Breast epithelium (tissue), 4 donors: ENCODE measurements at regions not wholly inside any gene's neighbourhood (a gene's known extent, or its start where the extent isn't known, plus 50 kb on each side); places are given as distances from the start of the nearest gene placed in this dataset.

Source experiments
- DNase-seq, 2 donors: peaks; one replicate each; pipeline ENCODE4 v3.0.0-alpha.2; 2019; ENCODE audit warnings: low spot score in 2 of 2
- H3K27ac ChIP-seq, 2 donors: fragments of 200-600 bp; sonication (generic) in 1 of 2; one replicate each; pipeline ENCODE4 v1.5.1; 2016 to 2019; ENCODE audit warnings: mild to moderate bottlenecking in 1 of 2
- H3K27me3 ChIP-seq, 2 donors: fragments of 200-600 bp; sonication (generic) in 1 of 2; one replicate each; pipeline versions ENCODE4 v1.5.1 to v1.6.0; 2017 to 2019; ENCODE audit warnings: control low read depth in 1 of 2, mild to moderate bottlenecking in 1 of 2
- H3K36me3 ChIP-seq: fragments of 200-600 bp; one replicate; pipeline ENCODE4 v1.5.1; 2019
- H3K4me1 ChIP-seq, 2 donors: fragments of 200-600 bp; sonication (generic); one replicate each; pipeline ENCODE4 v1.5.1; 2016 to 2019; ENCODE audit warnings: control low read depth in 1 of 2
- H3K4me3 ChIP-seq, 3 donors: fragments of 200-600 bp; sonication (generic); 1 replicate in 2 of 3; 2 replicates in 1 of 3; pipeline ENCODE4 v1.5.1; 2016 to 2019; ENCODE audit warnings: mild to moderate bottlenecking in 3 of 3, moderate library complexity in 2 of 3
- H3K9me3 ChIP-seq, 2 donors: fragments of 200-600 bp; sonication (generic) in 1 of 2; one replicate each; pipeline ENCODE4 v1.5.1; 2016 to 2019; ENCODE audit warnings: control low read depth in 1 of 2
- POLR2A ChIP-seq: fragments of 450-650 bp; IDR thresholded peaks from one replicate; pipeline ENCODE4 v1.6.1; 2016; ENCODE audit warnings: antibody characterized with exemption, mild to moderate bottlenecking, moderate library complexity
- POLR2AphosphoS5 ChIP-seq, 3 donors: sonication (generic); formaldehyde crosslinking; IDR thresholded peaks; one replicate each; pipeline ENCODE4 v1.6.1; 2017; ENCODE audit warnings: antibody characterized with exemption in 3 of 3
- intact Hi-C: fragments of 100-400 bp; cut with DNase I; formaldehyde crosslinking; loops from one replicate; pipeline ENCODE4 v1.15.1; 2023; ENCODE audit warnings: low total_unique reads
- TF ChIP-seq, protein P1 (sequence below), 3 donors: fragments of 450-650 bp; IDR thresholded peaks; one replicate each; pipeline ENCODE4 v1.5.1; 2016 to 2017; ENCODE audit warnings: antibody characterized with exemption in 3 of 3, mild to moderate bottlenecking in 3 of 3, moderate library complexity in 3 of 3

DNA sequence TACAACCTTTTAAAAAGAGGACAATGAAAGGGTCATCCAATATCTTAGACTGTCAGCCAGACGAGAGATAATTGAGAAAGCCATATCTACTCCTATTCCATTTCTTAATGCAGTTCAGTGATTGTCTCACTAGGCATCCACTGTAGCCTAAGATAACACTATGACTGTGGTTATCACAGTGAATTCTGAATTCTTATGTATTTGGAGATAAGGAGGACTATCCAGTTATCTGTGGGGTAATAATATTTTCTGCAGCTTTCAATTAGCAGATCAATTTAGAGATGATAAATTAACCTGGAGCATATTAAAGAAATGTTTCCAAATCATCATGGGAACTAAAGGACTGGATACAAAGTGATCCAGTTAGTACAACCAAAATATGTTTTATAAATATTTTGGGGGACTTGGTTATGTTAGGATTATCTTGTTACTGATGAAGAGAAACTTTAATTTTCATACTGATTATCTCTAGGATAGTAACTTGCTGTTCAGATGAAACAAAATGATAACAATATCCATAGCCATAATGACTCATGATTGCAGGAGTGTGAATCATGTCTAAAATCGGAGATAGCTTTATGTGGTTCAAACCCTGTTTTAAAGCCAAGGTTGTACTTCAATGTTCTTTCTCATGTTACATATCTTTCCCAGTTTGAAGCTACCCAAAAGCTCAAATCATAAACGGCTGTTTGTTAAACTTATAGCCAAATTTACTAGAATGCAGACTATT, 1152.0 kb downstream of the HACE1 start:
- no peak for DNase-seq
- no peak overlapping the region for H3K27ac ChIP-seq
- H3K4me1 ChIP-seq = no peaks in the 10 kb centered on the region
- H3K27me3 ChIP-seq = no peaks in the 10 kb centered on the region
- intact Hi-C loops = no loop called here
- no peak overlapping the region for H3K4me3 ChIP-seq
- no peak for TF ChIP-seq POLR2AphosphoS5 (IDR thresholded peaks at IDR 0.05)
- TF ChIP-seq, protein P1, sequence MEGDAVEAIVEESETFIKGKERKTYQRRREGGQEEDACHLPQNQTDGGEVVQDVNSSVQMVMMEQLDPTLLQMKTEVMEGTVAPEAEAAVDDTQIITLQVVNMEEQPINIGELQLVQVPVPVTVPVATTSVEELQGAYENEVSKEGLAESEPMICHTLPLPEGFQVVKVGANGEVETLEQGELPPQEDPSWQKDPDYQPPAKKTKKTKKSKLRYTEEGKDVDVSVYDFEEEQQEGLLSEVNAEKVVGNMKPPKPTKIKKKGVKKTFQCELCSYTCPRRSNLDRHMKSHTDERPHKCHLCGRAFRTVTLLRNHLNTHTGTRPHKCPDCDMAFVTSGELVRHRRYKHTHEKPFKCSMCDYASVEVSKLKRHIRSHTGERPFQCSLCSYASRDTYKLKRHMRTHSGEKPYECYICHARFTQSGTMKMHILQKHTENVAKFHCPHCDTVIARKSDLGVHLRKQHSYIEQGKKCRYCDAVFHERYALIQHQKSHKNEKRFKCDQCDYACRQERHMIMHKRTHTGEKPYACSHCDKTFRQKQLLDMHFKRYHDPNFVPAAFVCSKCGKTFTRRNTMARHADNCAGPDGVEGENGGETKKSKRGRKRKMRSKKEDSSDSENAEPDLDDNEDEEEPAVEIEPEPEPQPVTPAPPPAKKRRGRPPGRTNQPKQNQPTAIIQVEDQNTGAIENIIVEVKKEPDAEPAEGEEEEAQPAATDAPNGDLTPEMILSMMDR (IDR thresholded peaks at IDR 0.05) = no peak
- TF ChIP-seq POLR2A = no peak
- no peaks in the 10 kb centered on the region for H3K36me3 ChIP-seq
- H3K9me3 ChIP-seq = no peaks in the 10 kb centered on the region

DNA sequence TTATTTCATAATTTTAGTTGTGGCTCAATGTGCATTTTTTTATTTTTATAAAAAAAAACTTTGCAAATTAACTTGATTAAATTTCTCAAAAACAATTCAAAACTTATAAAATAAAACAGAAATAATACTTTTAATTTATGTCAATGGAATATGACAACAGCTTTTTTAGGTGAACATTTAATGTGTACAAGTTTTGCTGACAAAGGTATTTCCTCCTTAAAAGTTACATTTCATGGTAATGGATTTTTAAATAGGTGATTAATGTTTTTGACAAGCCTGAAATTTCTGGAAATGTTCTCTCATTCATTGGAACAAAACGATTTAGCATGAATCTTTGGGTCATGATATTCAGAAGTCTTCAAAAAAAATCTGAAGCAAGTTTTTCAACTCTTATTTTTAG, 1160.0 kb downstream of the HACE1 start:
- Histone ChIP-seq H3K4me3 (no peak overlapping the region), H3K27me3 (no peaks in the 10 kb centered on the region)
- intact Hi-C loops = loop anchor here (10.0 kb wide), 1 partner anchor 95 kb away; no protein-coding TSS in a partner anchor

DNA sequence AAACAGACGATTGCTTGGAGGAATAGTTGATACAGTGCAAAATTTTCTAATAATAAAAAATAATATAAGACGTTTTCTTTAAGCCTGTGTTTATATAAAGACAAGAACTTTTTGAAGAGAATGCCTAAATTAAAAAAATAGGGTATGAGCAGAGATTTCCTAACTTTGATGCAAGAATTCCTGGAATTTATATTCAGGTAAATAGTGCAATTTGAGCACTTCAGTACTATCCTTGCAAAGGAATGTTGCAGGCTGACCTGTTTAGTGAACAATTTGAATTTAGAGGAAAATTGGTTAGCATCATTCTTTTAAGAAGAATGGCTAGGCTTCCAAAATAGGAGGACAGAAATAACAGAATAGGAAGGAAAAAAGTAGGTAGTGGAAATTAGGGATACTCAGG, 1172.3 kb downstream of the HACE1 start:
- Histone ChIP-seq H3K4me1 (no peaks in the 10 kb centered on the region), H3K9me3 (no peaks in the 10 kb centered on the region), H3K4me3 (no peak overlapping the region), H3K27me3 (no peaks in the 10 kb centered on the region), H3K27ac (no peak overlapping the region), H3K36me3 (peaks cover 3% of the 10 kb centered on the region)
- intact Hi-C loops = no loop called here
- DNase-seq = no peak
- no peak for TF ChIP-seq POLR2AphosphoS5 (IDR thresholded peaks at IDR 0.05)
- TF ChIP-seq, protein P1 (IDR thresholded peaks at IDR 0.05) = no peak
- no peak for TF ChIP-seq POLR2A

More for the DNA sequence above, 1160.0 kb downstream of the HACE1 start:
- Histone ChIP-seq H3K9me3 (no peaks in the 10 kb centered on the region), H3K27ac (no peak overlapping the region), H3K36me3 (no peaks in the 10 kb centered on the region), H3K4me1 (no peaks in the 10 kb centered on the region)
- no peak for TF ChIP-seq POLR2A
- DNase-seq = no peak

DNA sequence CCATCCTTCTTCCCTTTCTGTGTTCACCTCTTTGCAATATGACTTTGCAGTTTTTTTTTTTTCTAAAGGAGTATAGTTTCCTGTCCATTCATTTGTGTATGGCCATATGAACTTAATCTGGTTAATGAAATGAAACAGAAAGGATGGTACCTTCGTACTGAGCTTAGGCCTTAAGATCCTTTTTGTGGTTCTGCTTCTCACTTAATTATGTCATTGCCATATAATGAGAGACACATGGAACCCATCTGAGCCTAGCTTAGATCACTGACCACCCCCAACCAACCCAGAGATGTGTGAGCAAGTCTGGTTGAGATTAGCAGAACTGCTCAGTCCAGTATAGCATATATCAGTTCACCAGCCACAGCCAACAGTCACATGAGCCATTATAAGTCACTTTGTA, 1179.6 kb downstream of the HACE1 start:
- no peak overlapping the region for H3K4me3 ChIP-seq
- TF ChIP-seq POLR2A = no peak
- TF ChIP-seq POLR2AphosphoS5 (IDR thresholded peaks at IDR 0.05) = no peak
- TF ChIP-seq, protein P1 (IDR thresholded peaks at IDR 0.05) = no peak
- peaks cover 3% of the 10 kb centered on the region for H3K36me3 ChIP-seq
- no peak overlapping the region for H3K27ac ChIP-seq
- DNase-seq = no peak
- H3K4me1 ChIP-seq = no peaks in the 10 kb centered on the region
- H3K27me3 ChIP-seq = no peaks in the 10 kb centered on the region
- H3K9me3 ChIP-seq = peaks cover 0 to 5% of the 10 kb centered on the region in 2 donors
- intact Hi-C loops = no loop called here

DNA sequence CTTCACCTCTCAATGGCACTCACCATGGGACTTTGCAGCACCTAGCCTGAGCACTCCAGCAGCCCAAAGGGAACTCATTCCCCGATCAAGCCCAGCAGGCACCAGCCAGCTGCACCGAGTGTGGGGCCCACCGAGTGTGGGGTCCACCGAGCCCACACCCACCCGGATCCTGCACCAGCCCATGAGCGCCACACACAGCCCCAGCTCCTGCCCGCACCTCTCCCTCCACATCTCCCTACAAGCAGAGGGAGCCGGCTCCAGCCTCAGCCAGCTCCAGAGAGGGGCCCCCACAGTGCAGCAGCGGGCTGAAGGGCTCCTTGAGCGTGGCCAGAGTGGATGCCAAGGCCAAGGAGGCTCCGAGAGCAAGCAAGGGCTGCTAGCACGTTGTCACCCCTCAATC, 1182.4 kb downstream of the HACE1 start:
- H3K27ac ChIP-seq = no peak overlapping the region
- H3K4me3 ChIP-seq = no peak overlapping the region
- no peak for DNase-seq
- no peaks in the 10 kb centered on the region for H3K36me3 ChIP-seq
- no peaks in the 10 kb centered on the region for H3K4me1 ChIP-seq
- TF ChIP-seq POLR2A = no peak
- TF ChIP-seq POLR2AphosphoS5 (IDR thresholded peaks at IDR 0.05) = no peak
- TF ChIP-seq, protein P1 (IDR thresholded peaks at IDR 0.05) = no peak
- peaks cover 0 to 5% of the 10 kb centered on the region in 2 donors for H3K9me3 ChIP-seq
- no peaks in the 10 kb centered on the region for H3K27me3 ChIP-seq
- intact Hi-C loops = no loop called here
